Heart left ventricle (tissue), 16 donors: ENCODE measurements at regions not wholly inside any gene's neighbourhood (a gene's known extent, or its start where the extent isn't known, plus 50 kb on each side); places are given as distances from the start of the nearest gene placed in this dataset.
"Not testable (repeated sequence)": the region's sequence is repeated elsewhere in the genome, so short reads cannot be mapped to it uniquely, and the experiment has no call there.

Experiments used
- ATAC-seq, 4 donors: fragments of 200-7000 bp; cut with Tn5 transposase; one replicate each; pipeline ENCODE4 v1.9.1; 2020 to 2022; ENCODE audit warnings: moderate library complexity in 4 of 4, mild to moderate bottlenecking in 3 of 4, moderate number of reproducible peaks in 1 of 4
- DNase-seq, 5 donors: peaks; one replicate each; pipeline ENCODE4 v3.0.0-alpha.2; 2020
- H3K27ac ChIP-seq, 12 donors: fragments of 200-600 bp; sonication (generic) in 4 of 12; one replicate each; pipeline versions ENCODE4 v1.5.0 to v1.8.0; 2016 to 2022; ENCODE audit warnings: mild to moderate bottlenecking in 2 of 12
- H3K27me3 ChIP-seq, 9 donors: fragments of 200-600 bp; sonication (generic) in 2 of 9; one replicate each; pipeline versions ENCODE4 v1.5.1 to v1.8.0; 2016 to 2022; ENCODE audit warnings: mild to moderate bottlenecking in 3 of 9
- H3K36me3 ChIP-seq, 9 donors: fragments of 200-600 bp; sonication (generic) in 2 of 9; one replicate each; pipeline versions ENCODE4 v1.5.0 to v1.8.0; 2018 to 2022; ENCODE audit warnings: mild to moderate bottlenecking in 2 of 9
- H3K4me1 ChIP-seq, 12 donors: fragments of 200-600 bp; sonication (generic) in 4 of 12; one replicate each; pipeline versions ENCODE4 v1.5.0 to v1.8.0; 2016 to 2022; ENCODE audit warnings: mild to moderate bottlenecking in 3 of 12
- H3K4me3 ChIP-seq, 12 donors: fragments of 200-600 bp; sonication (generic) in 4 of 12; one replicate each; pipeline versions ENCODE4 v1.5.0 to v1.8.0; 2017 to 2022; ENCODE audit warnings: mild to moderate bottlenecking in 9 of 12, moderate library complexity in 4 of 12
- H3K9me3 ChIP-seq, 12 donors: fragments of 200-600 bp; sonication (generic) in 4 of 12; one replicate each; pipeline versions ENCODE4 v1.5.0 to v1.8.0; 2016 to 2022; ENCODE audit warnings: mild to moderate bottlenecking in 1 of 12
- POLR2A ChIP-seq, 2 donors: fragments of 450-650 bp; IDR thresholded peaks; one replicate each; pipeline ENCODE4 v1.6.1; 2017; ENCODE audit warnings: antibody characterized with exemption in 2 of 2, mild to moderate bottlenecking in 2 of 2, moderate library complexity in 2 of 2
- WGBS, 4 donors: extraction: QIAGEN DNeasy Blood & Tissue Kit in 2 of 4; methylation state at CpG; one replicate each; pipeline versions ENCODE4 v1.1.5 to v1.1.7; 2013 to 2018; 5-methylcytosine and 5-hydroxymethylcytosine counted together
- intact Hi-C, 10 donors: fragments of 100-400 bp; cut with DNase I; formaldehyde crosslinking; loops; one replicate each; pipeline versions ENCODE4 v1.11.1 to v1.14.2; 2022
- TF ChIP-seq, protein P1 (sequence below), 12 donors: fragments of 200-600 bp; sonication (generic) in 4 of 12; IDR thresholded peaks; one replicate each; pipeline versions ENCODE4 v1.5.0 to v1.8.0; 2018 to 2022; ENCODE audit warnings: antibody characterized with exemption in 12 of 12, mild to moderate bottlenecking in 5 of 12
- donor health status: ischemic (EF 13 %, LVEDD 7.1; RV severe dilation, severe dysfunction).
- donor health status: healthy with polysubstance abuse.
- donor health status: DM: no; HTN: yes; CAD: no.
- donor health status: DM: no; HTN: no; CAD: no.
- donor health status: ischemic (EF 25% LVEDD 6.9; RV normal size, moderate dysfunction).
- donor health status: ischemic (EF 25% LVEDD 5.7; RV mildly dilated, moderate dysfunction).
- donor health status: healthy.
- donor health status: DM: yes; HTN: yes; CAD: no.
- donor health status: ischemic (EF 35%, LVEDD 5.7; RV mildly dilated, moderate dysfunction).
- donor health status: nonischemic (EF 11% LVEDD 7.7; RV severe dilation, severe dysfunction).
- donor health status: DM: yes; HTN: yes; CAD: no.
- donor health status: PGD.
- donor health status: ischemic (EF 29% LVEDD 5.4; RV normal size, mild dysfunction).
- donor health status: nonischemic (EF 23%, LVEDD 6.1; RV moderate dilation, normal function).

DNA sequence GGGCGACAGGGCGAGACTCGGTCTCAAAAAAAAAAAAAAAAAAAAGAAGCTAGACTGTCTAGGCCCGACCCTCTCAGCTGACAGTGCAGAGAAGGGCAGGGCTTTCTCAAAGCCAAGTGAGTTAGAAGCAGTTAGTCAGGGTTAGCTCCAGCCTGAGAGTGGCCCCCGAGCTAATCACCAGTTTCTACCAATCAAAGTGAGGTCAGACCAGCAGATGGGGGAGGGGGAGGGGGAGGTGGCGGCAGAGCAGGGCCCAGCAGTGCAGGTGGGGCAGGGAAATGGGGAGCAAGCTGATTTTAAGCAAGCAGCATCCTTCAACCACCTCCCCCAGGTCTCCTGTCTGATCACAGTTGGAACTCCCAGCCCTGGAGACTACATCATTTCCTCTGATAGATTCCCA, 55.3 kb upstream of the PRR5 start:
- H3K36me3 ChIP-seq: no peaks in the 10 kb centered on the region
- H3K4me1 ChIP-seq: peaks cover 0 to 9% (median 0%) of the 10 kb centered on the region in 12 donors
- no peak overlapping the region for H3K27ac ChIP-seq
- TF ChIP-seq, protein P1, sequence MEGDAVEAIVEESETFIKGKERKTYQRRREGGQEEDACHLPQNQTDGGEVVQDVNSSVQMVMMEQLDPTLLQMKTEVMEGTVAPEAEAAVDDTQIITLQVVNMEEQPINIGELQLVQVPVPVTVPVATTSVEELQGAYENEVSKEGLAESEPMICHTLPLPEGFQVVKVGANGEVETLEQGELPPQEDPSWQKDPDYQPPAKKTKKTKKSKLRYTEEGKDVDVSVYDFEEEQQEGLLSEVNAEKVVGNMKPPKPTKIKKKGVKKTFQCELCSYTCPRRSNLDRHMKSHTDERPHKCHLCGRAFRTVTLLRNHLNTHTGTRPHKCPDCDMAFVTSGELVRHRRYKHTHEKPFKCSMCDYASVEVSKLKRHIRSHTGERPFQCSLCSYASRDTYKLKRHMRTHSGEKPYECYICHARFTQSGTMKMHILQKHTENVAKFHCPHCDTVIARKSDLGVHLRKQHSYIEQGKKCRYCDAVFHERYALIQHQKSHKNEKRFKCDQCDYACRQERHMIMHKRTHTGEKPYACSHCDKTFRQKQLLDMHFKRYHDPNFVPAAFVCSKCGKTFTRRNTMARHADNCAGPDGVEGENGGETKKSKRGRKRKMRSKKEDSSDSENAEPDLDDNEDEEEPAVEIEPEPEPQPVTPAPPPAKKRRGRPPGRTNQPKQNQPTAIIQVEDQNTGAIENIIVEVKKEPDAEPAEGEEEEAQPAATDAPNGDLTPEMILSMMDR (IDR thresholded peaks at IDR 0.05): no peak
- no peak for TF ChIP-seq POLR2A (IDR thresholded peaks at IDR 0.05)
- peaks cover 0 to 5% (median 3%) of the 10 kb centered on the region in 9 donors for H3K27me3 ChIP-seq
- H3K4me3 ChIP-seq: no peak overlapping the region
- intact Hi-C loops: no loop called here
- DNase-seq (no peak), ATAC-seq (no peak)
- WGBS, 4 donors: 67 to 82% (median 72%) methylated on average over 6 of the region's 6 CpGs
- no peaks in the 10 kb centered on the region for H3K9me3 ChIP-seq

DNA sequence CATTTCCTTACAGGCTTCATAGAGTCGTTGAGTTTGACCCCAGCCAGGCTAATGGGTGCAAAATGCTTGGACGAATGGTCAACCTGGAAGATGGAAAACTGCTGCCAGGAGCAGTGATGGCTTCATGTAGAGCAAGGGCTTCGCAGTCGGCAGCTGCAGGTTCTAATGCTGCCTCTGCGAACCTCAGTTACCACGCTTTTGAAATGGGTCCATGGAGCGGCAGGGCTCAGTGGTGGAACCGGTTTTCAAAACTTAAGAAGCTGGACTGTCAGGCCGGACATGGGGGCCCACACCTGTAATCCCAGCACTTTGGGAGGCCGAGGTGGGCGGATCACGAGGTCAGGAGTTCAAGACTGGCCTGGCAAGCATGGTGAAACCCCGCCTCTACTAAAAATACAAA, 55.9 kb upstream of the PRR5 start:
- intact Hi-C loops: no loop called here

DNA sequence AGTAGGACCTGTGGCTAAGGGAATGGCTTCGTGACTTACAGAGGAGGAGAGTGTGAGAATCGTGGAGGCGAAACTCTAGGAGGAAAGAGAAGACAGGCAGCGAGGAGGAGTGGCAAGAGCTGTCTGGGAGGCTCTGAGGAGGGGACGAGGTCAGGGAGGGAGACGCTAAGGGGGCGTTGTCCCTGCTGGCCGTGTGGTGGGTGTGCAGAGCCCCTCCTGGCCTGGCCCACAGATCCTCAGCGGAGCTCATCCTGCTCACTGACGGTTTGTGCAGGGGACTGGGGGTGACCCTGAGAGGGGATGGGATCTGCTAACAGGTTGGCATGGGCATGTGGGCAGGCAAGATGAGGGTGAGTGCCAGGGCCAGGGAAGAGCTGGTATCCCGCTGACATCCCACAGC, 56.5 kb upstream of the PRR5 start:
- H3K36me3 ChIP-seq: no peaks in the 10 kb centered on the region
- no peak for TF ChIP-seq POLR2A (IDR thresholded peaks at IDR 0.05)
- TF ChIP-seq, protein P1 (IDR thresholded peaks at IDR 0.05): no peak
- H3K9me3 ChIP-seq: no peaks in the 10 kb centered on the region
- H3K27ac ChIP-seq: no peak overlapping the region
- H3K27me3 ChIP-seq: peaks cover 0 to 5% (median 0%) of the 10 kb centered on the region in 9 donors
- 66 to 71% (median 69%) methylated on average over 11 of the region's 11 CpGs for WGBS, 4 donors
- ATAC-seq (no peak), DNase-seq (no peak)
- peaks cover 0 to 9% (median 0%) of the 10 kb centered on the region in 12 donors for H3K4me1 ChIP-seq
- H3K4me3 ChIP-seq: no peak overlapping the region
- intact Hi-C loops: no loop called here

More for the DNA sequence above, 55.9 kb upstream of the PRR5 start:
- Histone ChIP-seq H3K4me1 (peaks cover 0 to 9% (median 0%) of the 10 kb centered on the region in 12 donors), H3K36me3 (no peaks in the 10 kb centered on the region), H3K27ac (no peak overlapping the region), H3K4me3 (no peak overlapping the region), H3K27me3 (peaks cover 0 to 5% (median 0%) of the 10 kb centered on the region in 9 donors), H3K9me3 (no peaks in the 10 kb centered on the region)
- TF ChIP-seq, protein P1 (IDR thresholded peaks at IDR 0.05): no peak
- TF ChIP-seq POLR2A (IDR thresholded peaks at IDR 0.05): no peak
- DNase-seq (no peak), ATAC-seq (no peak)
- 90 to 94% (median 93%) methylated on average over 13 of the region's 13 CpGs for WGBS, 4 donors

DNA sequence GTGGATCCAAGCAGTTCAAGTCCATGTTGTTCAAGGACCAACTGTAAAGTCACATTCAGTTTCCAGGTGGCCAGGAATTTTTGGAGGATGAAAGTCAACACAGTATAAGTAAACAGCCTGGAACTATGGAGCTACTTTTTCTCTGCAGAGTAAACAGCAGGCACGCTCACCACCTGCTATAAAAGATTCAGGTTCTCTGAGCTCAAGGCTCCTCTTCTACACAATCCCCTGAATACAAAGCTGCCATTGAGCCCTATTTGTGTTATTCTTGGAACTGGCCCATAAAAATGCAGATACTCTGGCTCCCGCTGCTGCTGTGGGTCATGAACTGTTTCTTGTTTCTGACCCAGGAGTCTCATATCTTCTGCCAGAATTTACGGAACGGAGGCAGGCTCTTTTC, 56.9 kb upstream of the PRR5 start:
- WGBS, 4 donors: 51 to 65% (median 53%) methylated on average over 4 of the region's 4 CpGs
- intact Hi-C loops: no loop called here
- Histone ChIP-seq H3K4me3 (no peak overlapping the region), H3K36me3 (no peaks in the 10 kb centered on the region), H3K27me3 (peaks cover 0 to 5% (median 0%) of the 10 kb centered on the region in 9 donors), H3K9me3 (no peaks in the 10 kb centered on the region), H3K27ac (no peak overlapping the region), H3K4me1 (peaks cover 0 to 13% (median 2%) of the 10 kb centered on the region in 12 donors)
- ATAC-seq (no peak), DNase-seq (no peak)
- no peak for TF ChIP-seq POLR2A (IDR thresholded peaks at IDR 0.05)
- TF ChIP-seq, protein P1 (IDR thresholded peaks at IDR 0.05): no peak

DNA sequence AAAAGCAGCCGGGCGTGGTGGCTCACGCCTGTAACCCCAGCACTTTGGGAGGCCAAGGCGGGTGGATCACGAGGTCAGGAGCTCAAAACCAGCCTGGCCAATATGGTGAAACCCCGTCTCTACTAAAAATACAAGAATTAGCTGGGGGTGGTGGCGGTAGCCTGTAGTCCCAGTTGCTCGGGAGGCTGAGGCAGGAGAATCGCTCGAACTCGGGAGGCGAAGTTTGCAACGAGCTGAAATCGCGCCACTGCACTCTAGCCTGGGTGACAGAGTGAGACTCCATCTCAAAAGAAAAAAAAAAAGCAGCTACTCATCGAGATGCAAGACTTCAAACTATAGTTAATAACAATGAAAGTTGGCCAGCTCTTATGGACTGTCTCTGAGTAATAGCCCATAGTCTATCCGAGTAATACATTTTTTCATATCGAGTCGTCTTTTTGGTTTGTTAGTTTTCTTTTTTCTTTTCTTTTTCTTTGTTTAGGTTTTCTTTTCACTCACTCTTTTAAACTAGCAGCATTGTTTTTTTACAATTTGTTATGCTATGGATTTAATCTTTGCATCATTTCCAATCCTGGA, 58.4 kb upstream of the PRR5 start:
- H3K9me3 ChIP-seq, ATAC-seq, H3K36me3 ChIP-seq, H3K4me3 ChIP-seq, DNase-seq, H3K27me3 ChIP-seq, H3K27ac ChIP-seq, intact Hi-C loops: not testable (repeated sequence)
- peaks cover 0 to 19% (median 2%) of the 10 kb centered on the region in 12 donors for H3K4me1 ChIP-seq
- WGBS, 4 donors: 91 to 92% (median 91%) methylated on average over 19 of the region's 19 CpGs
